Upper lobe of left lung (tissue), 4 donors: ENCODE measurements at regions not wholly inside any gene's neighbourhood (a gene's known extent, or its start where the extent isn't known, plus 50 kb on each side); places are given as distances from the start of the nearest gene placed in this dataset.

Experiments
- POLR2A ChIP-seq, 4 donors: fragments of 450-650 bp; IDR thresholded peaks; one replicate each; pipeline ENCODE4 v1.5.1; 2016 to 2017; ENCODE audit warnings: antibody characterized with exemption in 4 of 4, mild to moderate bottlenecking in 2 of 4
- POLR2AphosphoS5 ChIP-seq, 2 donors: sonication (generic); formaldehyde crosslinking; IDR thresholded peaks; one replicate each; pipeline ENCODE4 v1.5.1; 2017; ENCODE audit warnings: antibody characterized with exemption in 2 of 2
- TF ChIP-seq, protein P1 (sequence below), 6 experiments: fragments of 450-650 bp in 4 of 6; fragments of 200-600 bp in 2 of 6; sonication (generic) in 2 of 6; IDR thresholded peaks; one replicate each; pipeline ENCODE4 v1.5.1; 2016 to 2019; ENCODE audit warnings: antibody characterized with exemption in 6 of 6

DNA sequence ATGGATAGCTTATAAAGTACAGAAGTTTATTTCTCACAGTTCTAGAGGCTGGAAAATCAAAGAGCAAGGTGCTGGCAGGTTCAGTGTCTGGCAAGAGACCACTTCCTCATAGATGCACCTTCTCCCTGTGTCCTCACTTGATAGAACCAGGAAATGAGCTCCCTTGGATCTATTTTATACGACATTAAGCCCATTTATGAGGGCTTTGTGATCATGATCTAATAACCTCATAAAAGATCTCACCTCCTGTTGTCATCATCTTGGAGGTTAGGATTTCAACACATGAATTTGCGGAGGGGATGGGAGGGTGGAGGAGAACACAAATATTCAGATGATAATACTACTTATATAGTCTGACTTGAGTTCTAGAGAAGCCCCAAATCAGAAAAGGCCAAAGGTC is 222.1 kb upstream of the SNX7 start:
- TF ChIP-seq POLR2AphosphoS5 (IDR thresholded peaks at IDR 0.05) = no peak
- TF ChIP-seq, protein P1, sequence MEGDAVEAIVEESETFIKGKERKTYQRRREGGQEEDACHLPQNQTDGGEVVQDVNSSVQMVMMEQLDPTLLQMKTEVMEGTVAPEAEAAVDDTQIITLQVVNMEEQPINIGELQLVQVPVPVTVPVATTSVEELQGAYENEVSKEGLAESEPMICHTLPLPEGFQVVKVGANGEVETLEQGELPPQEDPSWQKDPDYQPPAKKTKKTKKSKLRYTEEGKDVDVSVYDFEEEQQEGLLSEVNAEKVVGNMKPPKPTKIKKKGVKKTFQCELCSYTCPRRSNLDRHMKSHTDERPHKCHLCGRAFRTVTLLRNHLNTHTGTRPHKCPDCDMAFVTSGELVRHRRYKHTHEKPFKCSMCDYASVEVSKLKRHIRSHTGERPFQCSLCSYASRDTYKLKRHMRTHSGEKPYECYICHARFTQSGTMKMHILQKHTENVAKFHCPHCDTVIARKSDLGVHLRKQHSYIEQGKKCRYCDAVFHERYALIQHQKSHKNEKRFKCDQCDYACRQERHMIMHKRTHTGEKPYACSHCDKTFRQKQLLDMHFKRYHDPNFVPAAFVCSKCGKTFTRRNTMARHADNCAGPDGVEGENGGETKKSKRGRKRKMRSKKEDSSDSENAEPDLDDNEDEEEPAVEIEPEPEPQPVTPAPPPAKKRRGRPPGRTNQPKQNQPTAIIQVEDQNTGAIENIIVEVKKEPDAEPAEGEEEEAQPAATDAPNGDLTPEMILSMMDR (IDR thresholded peaks at IDR 0.05) = no peak
- no peak for TF ChIP-seq POLR2A (IDR thresholded peaks at IDR 0.05)
